Esophagus squamous epithelium (tissue), 5 donors: ENCODE measurements at regions not wholly inside any gene's neighbourhood (a gene's known extent, or its start where the extent isn't known, plus 50 kb on each side); places are given as distances from the start of the nearest gene placed in this dataset.

Experiments
- DNase-seq: peaks from one replicate; lab custom pipeline; 2025; lab: John Stamatoyannopoulos, UW
- H3K27ac ChIP-seq, 4 donors: fragments of 200-600 bp; sonication (generic); one replicate each; pipeline ENCODE4 v1.5.1; 2016 to 2019; ENCODE audit warnings: mild to moderate bottlenecking in 1 of 4
- H3K27me3 ChIP-seq, 4 donors: fragments of 200-600 bp; sonication (generic); 1 replicate in 3 of 4; 2 replicates in 1 of 4; pipeline versions ENCODE4 v1.5.1 to v1.6.0; 2017 to 2021; ENCODE audit warnings: antibody characterized with exemption in 1 of 4
- H3K36me3 ChIP-seq, 3 donors: fragments of 200-600 bp; sonication (generic); one replicate each; pipeline ENCODE4 v1.5.1; 2016 to 2019
- H3K4me1 ChIP-seq, 3 donors: fragments of 200-600 bp; sonication (generic); one replicate each; pipeline ENCODE4 v1.5.1; 2017 to 2019
- H3K4me3 ChIP-seq, 4 donors: fragments of 200-600 bp; sonication (generic); 1 replicate in 3 of 4; 2 replicates in 1 of 4; pipeline ENCODE4 v1.5.1; 2016 to 2019; ENCODE audit warnings: mild to moderate bottlenecking in 2 of 4, moderate library complexity in 1 of 4
- H3K9me3 ChIP-seq, 3 donors: fragments of 200-600 bp; sonication (generic); one replicate each; pipeline ENCODE4 v1.5.1; 2016 to 2019
- POLR2A ChIP-seq, 4 donors: fragments of 450-650 bp; IDR thresholded peaks; one replicate each; pipeline ENCODE4 v1.6.1; 2017; ENCODE audit warnings: antibody characterized with exemption in 4 of 4, mild to moderate bottlenecking in 4 of 4, moderate library complexity in 3 of 4
- WGBS, 2 donors: methylation state at CpG; one replicate each; pipeline ENCODE4 v1.1.5; 2018; 5-methylcytosine and 5-hydroxymethylcytosine counted together
- intact Hi-C: fragments of 100-400 bp; cut with DNase I; formaldehyde crosslinking; loops from one replicate; pipeline ENCODE4 v1.15.0; 2022
- TF ChIP-seq, protein P1 (sequence below), 6 experiments: fragments of 450-650 bp in 4 of 6; fragments of 200-600 bp in 2 of 6; sonication (generic) in 2 of 6; IDR thresholded peaks; one replicate each; pipeline ENCODE4 v1.5.1; 2016 to 2019; ENCODE audit warnings: antibody characterized with exemption in 6 of 6, mild to moderate bottlenecking in 4 of 6, moderate library complexity in 4 of 6
- donor health status: DM: yes; HTN: yes; CAD: no.

GRCh38 chr10:106217627-106218026, 946.9 kb downstream of the SORCS1 start:
- no peaks in the 10 kb centered on the region for H3K36me3 ChIP-seq
- no peak overlapping the region for H3K4me3 ChIP-seq
- no peak overlapping the region for H3K27ac ChIP-seq
- no peaks in the 10 kb centered on the region for H3K4me1 ChIP-seq
- 58 to 59% methylated on average over 3 of the region's 3 CpGs for WGBS, 2 donors
- no peaks in the 10 kb centered on the region for H3K9me3 ChIP-seq
- intact Hi-C loops, result no loop called here
- no peak for DNase-seq
- TF ChIP-seq, protein P1, sequence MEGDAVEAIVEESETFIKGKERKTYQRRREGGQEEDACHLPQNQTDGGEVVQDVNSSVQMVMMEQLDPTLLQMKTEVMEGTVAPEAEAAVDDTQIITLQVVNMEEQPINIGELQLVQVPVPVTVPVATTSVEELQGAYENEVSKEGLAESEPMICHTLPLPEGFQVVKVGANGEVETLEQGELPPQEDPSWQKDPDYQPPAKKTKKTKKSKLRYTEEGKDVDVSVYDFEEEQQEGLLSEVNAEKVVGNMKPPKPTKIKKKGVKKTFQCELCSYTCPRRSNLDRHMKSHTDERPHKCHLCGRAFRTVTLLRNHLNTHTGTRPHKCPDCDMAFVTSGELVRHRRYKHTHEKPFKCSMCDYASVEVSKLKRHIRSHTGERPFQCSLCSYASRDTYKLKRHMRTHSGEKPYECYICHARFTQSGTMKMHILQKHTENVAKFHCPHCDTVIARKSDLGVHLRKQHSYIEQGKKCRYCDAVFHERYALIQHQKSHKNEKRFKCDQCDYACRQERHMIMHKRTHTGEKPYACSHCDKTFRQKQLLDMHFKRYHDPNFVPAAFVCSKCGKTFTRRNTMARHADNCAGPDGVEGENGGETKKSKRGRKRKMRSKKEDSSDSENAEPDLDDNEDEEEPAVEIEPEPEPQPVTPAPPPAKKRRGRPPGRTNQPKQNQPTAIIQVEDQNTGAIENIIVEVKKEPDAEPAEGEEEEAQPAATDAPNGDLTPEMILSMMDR (IDR thresholded peaks at IDR 0.05), result no peak
- no peak for TF ChIP-seq POLR2A (IDR thresholded peaks at IDR 0.05)
- H3K27me3 ChIP-seq, result no peaks in the 10 kb centered on the region

DNA sequence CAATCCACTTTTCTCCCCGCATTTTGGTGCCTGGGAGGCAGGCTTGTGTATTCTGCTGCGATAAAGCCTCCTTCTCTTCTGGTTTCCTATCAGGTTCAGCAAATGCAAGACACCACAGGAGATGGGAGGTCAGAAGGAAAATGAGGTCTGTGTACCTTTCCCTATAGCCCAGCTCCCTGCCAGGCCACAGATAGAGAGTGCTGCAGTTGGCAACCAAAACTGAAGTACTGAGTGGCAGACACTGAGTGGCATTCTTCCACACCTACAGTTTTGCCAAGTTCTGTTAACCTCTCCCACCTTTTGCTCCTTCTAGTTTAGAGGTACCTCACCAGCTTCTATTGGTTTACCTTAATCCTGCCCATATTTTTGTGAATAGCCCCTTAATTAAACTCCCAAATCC, 948.4 kb downstream of the SORCS1 start:
- Histone ChIP-seq H3K27me3 (no peaks in the 10 kb centered on the region), H3K36me3 (no peaks in the 10 kb centered on the region), H3K4me1 (no peaks in the 10 kb centered on the region), H3K4me3 (no peak overlapping the region), H3K27ac (no peak overlapping the region), H3K9me3 (no peaks in the 10 kb centered on the region)
- intact Hi-C loops, result no loop called here
- TF ChIP-seq, protein P1 (IDR thresholded peaks at IDR 0.05), result no peak
- no peak for TF ChIP-seq POLR2A (IDR thresholded peaks at IDR 0.05)
- DNase-seq, result no peak
- 36 to 42% methylated on average over 2 of the region's 2 CpGs for WGBS, 2 donors

GRCh38 chr10:106214243-106214642, 950.3 kb downstream of the SORCS1 start:
- Histone ChIP-seq H3K9me3 (no peaks in the 10 kb centered on the region), H3K36me3 (no peaks in the 10 kb centered on the region), H3K4me1 (no peaks in the 10 kb centered on the region), H3K4me3 (no peak overlapping the region), H3K27me3 (no peaks in the 10 kb centered on the region), H3K27ac (no peak overlapping the region)
- 50 to 73% methylated on average over 2 of the region's 2 CpGs for WGBS, 2 donors
- intact Hi-C loops, result no loop called here
- DNase-seq, result no peak
- TF ChIP-seq POLR2A (IDR thresholded peaks at IDR 0.05), result no peak
- TF ChIP-seq, protein P1 (IDR thresholded peaks at IDR 0.05), result no peak

DNA sequence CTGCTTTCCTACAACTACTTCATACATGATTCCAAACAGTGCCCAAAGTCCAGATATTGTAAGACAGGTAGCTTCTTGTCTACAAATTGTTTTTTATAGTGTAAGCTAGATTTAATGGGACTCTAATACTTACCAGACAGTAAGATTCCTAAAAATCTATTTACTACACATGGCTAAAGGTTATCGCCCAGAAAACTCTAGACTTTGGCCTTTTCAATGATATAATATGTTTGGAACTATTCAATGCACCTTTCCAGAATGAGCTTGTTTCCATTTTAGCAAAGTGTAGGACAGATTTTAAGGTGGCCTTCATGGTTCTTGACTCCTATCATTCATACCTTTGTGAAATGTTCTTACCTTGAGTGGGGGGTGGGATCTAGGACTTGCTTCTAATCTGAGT, 951.0 kb downstream of the SORCS1 start:
- Histone ChIP-seq H3K4me3 (no peak overlapping the region), H3K27ac (no peak overlapping the region), H3K9me3 (no peaks in the 10 kb centered on the region), H3K27me3 (no peaks in the 10 kb centered on the region), H3K36me3 (no peaks in the 10 kb centered on the region), H3K4me1 (no peaks in the 10 kb centered on the region)
- WGBS, 2 donors, result 54 to 81% methylated on average over 1 of the region's 1 CpG
- no peak for DNase-seq
- TF ChIP-seq, protein P1 (IDR thresholded peaks at IDR 0.05), result no peak
- TF ChIP-seq POLR2A (IDR thresholded peaks at IDR 0.05), result no peak
- intact Hi-C loops, result no loop called here

GRCh38 chr10:106198275-106198674, 966.2 kb downstream of the SORCS1 start:
- Histone ChIP-seq H3K9me3 (no peaks in the 10 kb centered on the region), H3K4me3 (no peak overlapping the region), H3K27me3 (no peaks in the 10 kb centered on the region), H3K4me1 (no peaks in the 10 kb centered on the region), H3K27ac (no peak overlapping the region), H3K36me3 (no peaks in the 10 kb centered on the region)
- TF ChIP-seq POLR2A (IDR thresholded peaks at IDR 0.05), result no peak
- TF ChIP-seq, protein P1 (IDR thresholded peaks at IDR 0.05), result no peak
- DNase-seq, result no peak
- intact Hi-C loops, result no loop called here
